GM18508 (cell line): ENCODE measurements at regions not wholly inside any gene's neighbourhood (a gene's known extent, or its start where the extent isn't known, plus 50 kb on each side); places are given as distances from the start of the nearest gene placed in this dataset.
A peak's percentile ranks its signal among the peaks of the same experiment; 100 is the strongest.

Source experiments
- ATAC-seq: cut with Tn5 transposase; IDR thresholded peaks from one replicate; pipeline ENCODE4 v1.9.1; 2021; ENCODE audit warnings: moderate number of reproducible peaks; ENCODE audit not compliant: insufficient read depth, unreplicated experiment

- no peak for ATAC-seq
These were observed 133.1 kb downstream of the LRIG3 start for GRCh38 chr12:58787021-58787760.

DNA sequence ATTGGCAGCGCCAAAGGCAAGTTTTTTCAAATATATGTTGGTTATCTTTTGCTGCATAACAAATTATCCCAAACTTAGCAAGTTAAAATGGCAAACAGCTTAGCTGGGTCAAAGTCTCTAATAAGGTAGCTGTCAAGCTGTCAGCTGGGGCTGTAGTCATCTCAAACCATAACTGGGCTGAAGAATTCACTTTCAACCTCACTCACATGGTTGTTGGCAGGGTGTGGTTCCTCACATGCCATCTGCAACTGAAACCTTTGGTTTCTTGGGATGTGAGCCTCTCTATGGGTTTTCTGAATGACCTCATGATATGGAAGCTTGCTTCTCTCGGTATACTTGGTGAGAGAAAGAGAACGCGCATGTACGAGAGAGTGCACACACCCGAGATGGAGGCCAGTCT, 125.4 kb downstream of the LRIG3 start:
- ATAC-seq: no peak

DNA sequence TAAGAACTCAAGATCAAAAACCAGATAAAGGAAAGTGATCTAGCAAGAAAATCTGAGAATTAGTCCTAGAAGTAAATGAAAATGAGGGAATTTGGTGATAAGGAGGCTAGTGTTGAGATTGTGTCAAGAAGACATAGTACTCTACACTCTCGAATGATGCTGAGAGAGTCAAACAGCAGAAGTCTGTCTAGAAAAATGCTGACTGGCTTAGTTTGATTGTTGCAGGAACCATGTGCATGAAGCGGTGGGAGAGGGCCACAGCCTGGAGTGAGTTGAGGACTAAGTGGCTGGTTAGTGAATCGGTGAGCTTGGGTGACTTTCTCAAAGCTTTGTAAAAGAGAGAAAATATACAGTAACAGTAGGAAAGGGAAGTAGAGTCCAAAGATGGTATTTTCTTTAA, 124.5 kb downstream of the LRIG3 start:
- no peak for ATAC-seq

GRCh38 chr12:58801986-58802385, 118.3 kb downstream of the LRIG3 start:
- no peak for ATAC-seq

- ATAC-seq: no peak
These were observed 116.4 kb downstream of the LRIG3 start for GRCh38 chr12:58803908-58804307.

- peak; percentile 91 for ATAC-seq
These were observed 115.6 kb downstream of the LRIG3 start for GRCh38 chr12:58804749-58805148.

DNA sequence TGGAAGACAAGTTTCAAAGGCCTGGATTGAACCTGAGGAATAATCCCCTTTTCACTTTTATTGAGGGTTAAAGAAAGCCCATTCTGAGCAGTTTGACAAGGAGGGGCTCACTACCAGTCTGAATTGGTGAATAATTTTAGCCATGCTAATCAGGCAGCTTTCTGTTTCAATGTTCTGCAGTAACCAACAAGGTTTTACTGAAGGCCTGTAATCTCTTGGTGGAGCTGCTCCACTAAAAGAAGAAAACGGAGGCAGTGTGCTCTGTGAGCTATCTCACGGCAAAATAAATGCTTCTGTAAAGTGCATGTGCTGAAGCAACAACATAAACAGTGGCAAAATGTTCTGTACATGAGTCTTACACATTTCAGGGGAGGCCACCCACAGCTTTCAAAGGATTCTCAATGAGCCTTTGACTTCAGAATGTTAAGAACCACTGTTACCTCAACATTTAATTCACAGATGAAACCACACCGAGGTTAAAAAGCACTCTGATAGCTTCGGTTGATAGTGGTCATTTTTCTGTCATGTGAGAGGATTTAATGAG, 111.2 kb downstream of the LRIG3 start:
- ATAC-seq: no peak

GRCh38 chr12:58811346-58811745, 109.0 kb downstream of the LRIG3 start:
- ATAC-seq: no peak

DNA sequence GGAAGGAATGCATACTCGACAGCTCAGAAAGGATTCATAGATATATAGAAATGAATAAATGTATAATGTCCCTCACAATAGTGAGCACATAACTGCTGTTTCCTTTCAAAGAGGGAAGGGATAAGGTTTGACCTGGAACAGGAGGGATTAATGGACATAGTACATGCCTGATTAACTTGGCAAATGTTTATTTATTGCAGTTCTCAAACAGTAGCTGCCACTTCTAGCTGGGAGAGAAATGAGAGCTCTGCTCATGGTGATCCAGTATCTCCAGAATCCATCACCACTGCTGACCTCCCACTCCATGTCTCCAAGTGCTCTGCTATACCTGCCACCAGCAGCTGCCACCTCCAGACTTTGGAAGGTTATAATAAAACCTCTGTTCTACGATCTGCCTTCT, 108.1 kb downstream of the LRIG3 start:
- no peak for ATAC-seq

- no peak for ATAC-seq
These were observed 106.3 kb downstream of the LRIG3 start for GRCh38 chr12:58814036-58814435.

GRCh38 chr12:58815235-58815634, 105.1 kb downstream of the LRIG3 start:
- no peak for ATAC-seq

DNA sequence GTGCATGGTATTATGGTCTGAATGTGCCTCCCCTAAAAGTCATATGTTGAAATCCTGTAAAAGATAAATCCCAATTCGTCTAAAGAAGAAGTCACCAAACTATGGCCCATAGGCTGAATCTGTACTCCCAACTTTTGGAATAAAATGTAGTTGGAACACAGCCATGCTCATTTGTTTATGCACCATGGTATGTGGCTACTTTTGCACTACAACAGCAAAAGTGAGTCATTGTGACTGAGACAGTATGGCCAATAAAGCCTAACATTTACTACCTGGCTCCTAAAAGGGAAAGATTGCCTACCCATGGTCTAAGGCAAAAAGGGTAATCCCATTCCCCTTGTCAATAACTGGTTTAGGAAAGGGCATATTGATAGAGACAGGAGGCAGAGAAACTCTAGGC, 101.8 kb downstream of the LRIG3 start:
- ATAC-seq: no peak

DNA sequence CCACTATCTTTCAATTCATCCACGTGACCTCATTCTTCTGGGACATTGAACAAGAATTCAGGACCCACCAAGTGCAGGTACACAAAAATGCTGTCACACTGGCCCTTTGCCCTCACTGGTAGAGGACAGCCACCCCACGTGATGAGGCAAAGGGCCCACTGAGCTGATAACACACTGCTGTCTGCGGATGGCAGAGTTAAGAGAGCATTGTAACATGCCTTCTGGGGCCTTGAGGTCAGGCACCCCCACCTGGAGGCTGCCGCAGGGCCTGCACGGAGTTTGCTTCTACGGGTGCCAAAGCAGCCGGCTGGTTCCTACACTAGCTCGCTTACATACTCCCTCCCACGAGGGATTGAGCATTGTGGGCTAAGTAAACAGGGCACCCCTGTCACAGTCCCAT, 101.0 kb downstream of the LRIG3 start:
- no peak for ATAC-seq

DNA sequence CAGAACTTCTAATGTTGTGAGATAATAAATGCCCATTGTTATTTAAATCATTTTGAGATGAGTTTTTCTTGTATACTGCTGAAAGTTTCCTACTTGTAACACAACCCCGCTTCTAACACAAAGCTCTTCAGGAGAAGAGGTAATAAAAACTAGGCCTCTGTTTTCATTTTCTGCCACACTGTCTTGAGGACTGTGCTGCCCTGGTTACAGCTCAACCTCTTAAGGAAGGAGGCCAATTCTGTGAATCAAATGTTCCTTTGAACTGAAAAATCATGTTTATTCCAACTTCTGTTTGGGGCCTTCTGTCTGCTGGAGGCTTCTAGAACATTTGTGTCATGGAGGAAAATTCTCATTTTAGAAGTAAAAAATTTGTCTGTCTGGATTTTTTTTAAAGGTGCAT, 100.3 kb downstream of the LRIG3 start:
- no peak for ATAC-seq
